ENCODE measurements at regions not wholly inside any gene's neighbourhood (a gene's known extent, or its start where the extent isn't known, plus 50 kb on each side); places are given as distances from the start of the nearest gene placed in this dataset.

GRCh38 chr1:212218911-212219310, 66.3 kb upstream of the PPP2R5A start:
- in situ Hi-C loops (cut with MboI; ENCODE audit: low pct_unique_long_range_greater_than_20kb, low sequenced_read_pairs) = no loop called here
- DNase-seq = peak; percentile 28

- in situ Hi-C loops (cut with MboI; ENCODE audit: low pct_unique_long_range_greater_than_20kb, low sequenced_read_pairs) = no loop called here
- DNase-seq = no peak
Measured at GRCh38 chr1:212219679-212220463, 65.3 kb upstream of the PPP2R5A start.

- in situ Hi-C loops (cut with MboI; ENCODE audit: low pct_unique_long_range_greater_than_20kb, low sequenced_read_pairs) = no loop called here
Measured at GRCh38 chr1:212221801-212222200, 63.4 kb upstream of the PPP2R5A start.

GRCh38 chr1:212224102-212224501, 61.1 kb upstream of the PPP2R5A start:
- in situ Hi-C loops (cut with MboI; ENCODE audit: low pct_unique_long_range_greater_than_20kb, low sequenced_read_pairs) = no loop called here
- no peak for DNase-seq

More at GRCh38 chr1:212221801-212222200, 63.4 kb upstream of the PPP2R5A start:
- DNase-seq = no peak

- in situ Hi-C loops (cut with MboI; ENCODE audit: low pct_unique_long_range_greater_than_20kb, low sequenced_read_pairs) = no loop called here
- no peak for DNase-seq
Measured at GRCh38 chr1:212225416-212225815, 59.8 kb upstream of the PPP2R5A start.

- in situ Hi-C loops (cut with MboI; ENCODE audit: low pct_unique_long_range_greater_than_20kb, low sequenced_read_pairs) = no loop called here
- no peak for DNase-seq
Measured at GRCh38 chr1:212225871-212226302, 59.3 kb upstream of the PPP2R5A start.

GRCh38 chr1:212226467-212226866, 58.7 kb upstream of the PPP2R5A start:
- in situ Hi-C loops (cut with MboI; ENCODE audit: low pct_unique_long_range_greater_than_20kb, low sequenced_read_pairs) = no loop called here
- no peak for DNase-seq

GRCh38 chr1:212228076-212228475, 57.1 kb upstream of the PPP2R5A start:
- DNase-seq = no peak
- in situ Hi-C loops (cut with MboI; ENCODE audit: low pct_unique_long_range_greater_than_20kb, low sequenced_read_pairs) = no loop called here

GRCh38 chr1:212228591-212229119, 56.6 kb upstream of the PPP2R5A start:
- in situ Hi-C loops (cut with MboI; ENCODE audit: low pct_unique_long_range_greater_than_20kb, low sequenced_read_pairs) = no loop called here
- no peak for DNase-seq

GRCh38 chr1:212229654-212230053, 55.6 kb upstream of the PPP2R5A start:
- in situ Hi-C loops (cut with MboI; ENCODE audit: low pct_unique_long_range_greater_than_20kb, low sequenced_read_pairs) = no loop called here
- no peak for DNase-seq

- in situ Hi-C loops (cut with MboI; ENCODE audit: low pct_unique_long_range_greater_than_20kb, low sequenced_read_pairs) = no loop called here
Measured at GRCh38 chr1:212230329-212230728, 54.9 kb upstream of the PPP2R5A start.

GRCh38 chr1:212231372-212231771, 53.8 kb upstream of the PPP2R5A start:
- DNase-seq = no peak
- in situ Hi-C loops (cut with MboI; ENCODE audit: low pct_unique_long_range_greater_than_20kb, low sequenced_read_pairs) = no loop called here

More at GRCh38 chr1:212230329-212230728, 54.9 kb upstream of the PPP2R5A start:
- DNase-seq = no peak

GRCh38 chr1:212232090-212232489, 53.1 kb upstream of the PPP2R5A start:
- peak; percentile 63 for DNase-seq
- in situ Hi-C loops (cut with MboI; ENCODE audit: low pct_unique_long_range_greater_than_20kb, low sequenced_read_pairs) = no loop called here

- in situ Hi-C loops (cut with MboI; ENCODE audit: low pct_unique_long_range_greater_than_20kb, low sequenced_read_pairs) = no loop called here
- DNase-seq = no peak
Measured at GRCh38 chr1:212233321-212233720, 51.9 kb upstream of the PPP2R5A start.

- peak; percentile 88 for DNase-seq
Measured at GRCh38 chr1:212234431-212235395, 50.5 kb upstream of the PPP2R5A start.

More at GRCh38 chr1:212234431-212235395, 50.5 kb upstream of the PPP2R5A start:
- in situ Hi-C loops (cut with MboI; ENCODE audit: low pct_unique_long_range_greater_than_20kb, low sequenced_read_pairs) = no loop called here
